GM12878 (cell line): ENCODE measurements at regions not wholly inside any gene's neighbourhood (a gene's known extent, or its start where the extent isn't known, plus 50 kb on each side); places are given as distances from the start of the nearest gene placed in this dataset.

Experiments
- ATAC-seq: fragments of 200-7000 bp; cut with Tn5 transposase; 3 replicates; pipeline ENCODE4 v1.9.1; 2020; ENCODE audit warnings: mild to moderate bottlenecking, moderate library complexity
- BruUV-seq: library from RNA; stranded (reverse); fragments of 400-500 nt; replicated peaks from 2 replicates; lab custom pipeline; 2021; lab: Mats Ljungman, UMichigan
- CTCF ChIA-PET: fragments of 300-600 bp; sonication (Branson Sonifier 250); formaldehyde crosslinking; extraction: SDS; loops from one replicate; lab custom pipeline; 2021; ENCODE audit warnings: inconsistent platforms; lab: Yijun Ruan, JAX
- POLR2A ChIA-PET: fragments of 350-600 bp; formaldehyde crosslinking; extraction: SDS; loops from one replicate; lab custom pipeline; 2021; ENCODE audit warnings: inconsistent platforms; lab: Charles Lee
- RAD21 ChIA-PET: fragments of 300-600 bp; sonication (Branson Sonifier 250); formaldehyde crosslinking; loops from one replicate; lab custom pipeline; 2023; ENCODE audit warnings: antibody characterized with exemption; ENCODE audit not compliant: unreplicated experiment; lab: Charles Lee
- SMC1A ChIA-PET: fragments of 300-600 bp; sonication (Branson Sonifier 250); formaldehyde crosslinking; loops from one replicate; lab custom pipeline; 2023; ENCODE audit not compliant: unreplicated experiment, uncharacterized antibody; lab: Charles Lee
- DNase-seq: peaks from one replicate; pipeline ENCODE4 v3.0.0-alpha.2; 2011; ENCODE audit warnings: low read depth, low spot score
- FAIRE-seq: peaks from 3 replicates; lab custom pipeline; 2011; peaks lifted over from hg19 to GRCh38; lab: Jason Lieb, UNC
- H2AFZ ChIP-seq: 2 replicates; pipeline ENCODE4 v1.6.0; 2011; ENCODE audit warnings: low read depth, low read length, control low read depth; ENCODE audit not compliant: control insufficient read depth
- H3K27ac ChIP-seq: 2 replicates; pipeline ENCODE4 v1.5.1; 2011; ENCODE audit warnings: control low read depth; ENCODE audit not compliant: control insufficient read depth, insufficient read depth
- H3K27me3 ChIP-seq, 2 experiments: replicated peaks in 1 of 2; 2 replicates each; pipeline versions ENCODE4 v1.6.0 to v1.6.1; 2011; ENCODE audit warnings: low read length in 1 of 2; ENCODE audit not compliant: control insufficient read depth in 2 of 2, insufficient read depth in 2 of 2
- H3K36me3 ChIP-seq, 2 experiments: 2 replicates each; pipeline ENCODE4 v1.5.1; 2011; ENCODE audit warnings: low read length in 1 of 2; ENCODE audit not compliant: control insufficient read depth in 2 of 2, insufficient read depth in 2 of 2
- H3K4me1 ChIP-seq: 2 replicates; pipeline ENCODE4 v1.6.1; 2011; ENCODE audit warnings: mild to moderate bottlenecking, low read length, moderate library complexity, mixed read lengths; ENCODE audit not compliant: control insufficient read depth, insufficient read depth
- H3K4me2 ChIP-seq: 2 replicates; pipeline ENCODE4 v1.6.0; 2011; ENCODE audit warnings: control low read depth; ENCODE audit not compliant: control insufficient read depth, insufficient read depth
- H3K4me3 ChIP-seq: fragments of 200-600 bp; sonication (generic); 2 replicates; pipeline ENCODE4 v1.5.1; 2016
- H3K79me2 ChIP-seq: 2 replicates; pipeline ENCODE4 v1.6.0; 2011; ENCODE audit warnings: low read length; ENCODE audit not compliant: control insufficient read depth, insufficient read depth
- H3K9ac ChIP-seq: 2 replicates; pipeline ENCODE4 v1.8.0; 2011; ENCODE audit warnings: low read length, control low read depth, mixed read lengths; ENCODE audit not compliant: control insufficient read depth, insufficient read depth
- H3K9me3 ChIP-seq: replicated peaks from 3 replicates; pipeline ENCODE4 v1.5.1; 2011; ENCODE audit warnings: mild to moderate bottlenecking, low read length; ENCODE audit not compliant: control insufficient read depth, insufficient read depth
- H4K20me1 ChIP-seq: 2 replicates; pipeline ENCODE4 v1.6.0; 2011; ENCODE audit not compliant: control insufficient read depth, insufficient read depth
- CBFB ChIP-seq: IDR thresholded peaks from 2 replicates; pipeline ENCODE4 v1.6.1; 2016; ENCODE audit warnings: antibody characterized with exemption, low read depth
- FOXK2 ChIP-seq: fragments of 450-650 bp; IDR thresholded peaks from 2 replicates; pipeline ENCODE4 v1.6.1; 2017; ENCODE audit warnings: mild to moderate bottlenecking, moderate library complexity
- HCFC1 ChIP-seq: fragments of 150-350 bp; IDR thresholded peaks from 2 replicates; pipeline ENCODE4 v1.6.1; 2014; ENCODE audit warnings: low read length
- IKZF1 ChIP-seq: fragments of 450-650 bp; conservative IDR thresholded peaks from 2 replicates; pipeline ENCODE4 v1.6.1; 2017; ENCODE audit warnings: antibody characterized with exemption, mild to moderate bottlenecking
- KDM1A ChIP-seq: fragments of 200-600 bp; sonication (generic); IDR thresholded peaks from 2 replicates; pipeline ENCODE4 v1.6.1; 2016; ENCODE audit warnings: borderline replicate concordance
- NFIC ChIP-seq: IDR thresholded peaks from 2 replicates; pipeline ENCODE4 v1.6.1; 2012; ENCODE audit warnings: low read depth, mild to moderate bottlenecking, inconsistent platforms, low read length, moderate library complexity
- RUNX3 ChIP-seq: IDR thresholded peaks from 2 replicates; pipeline ENCODE4 v1.6.1; 2012; ENCODE audit warnings: low read length, inconsistent platforms
- SREBF1 ChIP-seq: IDR thresholded peaks from 2 replicates; pipeline ENCODE4 v1.6.1; 2012; ENCODE audit warnings: mild to moderate bottlenecking, low read length
- WGBS: methylation state at CpG from one replicate; pipeline ENCODE4 v1.1.6; 2016; ENCODE audit warnings: low lambda C conversion rate; ENCODE audit not compliant: insufficient replicate concordance, insufficient coverage; ENCODE audit errors: missing lambda C conversion rate; 5-methylcytosine and 5-hydroxymethylcytosine counted together
- in situ Hi-C: fragments of 300-500 bp; cut with MboI; formaldehyde crosslinking; loops from 9 replicates; pipeline ENCODE4 v1.14.3; 2018; ENCODE audit warnings: mixed read lengths
- intact Hi-C: fragments of 100-400 bp; cut with micrococcal nuclease; formaldehyde crosslinking; loops from one replicate; pipeline ENCODE4 v1.14.2; 2022; ENCODE audit not compliant: unreplicated experiment
- TF ChIP-seq, protein P1 (sequence below): fragments of 150-350 bp; IDR thresholded peaks from 2 replicates; pipeline ENCODE4 v1.6.1; 2016; ENCODE audit warnings: low read depth, low read length
- TF ChIP-seq, protein P2 (sequence below): fragments of 450-650 bp; IDR thresholded peaks from 2 replicates; pipeline ENCODE4 v1.6.1; 2016; ENCODE audit warnings: mild to moderate bottlenecking, moderate library complexity, borderline replicate concordance

DNA sequence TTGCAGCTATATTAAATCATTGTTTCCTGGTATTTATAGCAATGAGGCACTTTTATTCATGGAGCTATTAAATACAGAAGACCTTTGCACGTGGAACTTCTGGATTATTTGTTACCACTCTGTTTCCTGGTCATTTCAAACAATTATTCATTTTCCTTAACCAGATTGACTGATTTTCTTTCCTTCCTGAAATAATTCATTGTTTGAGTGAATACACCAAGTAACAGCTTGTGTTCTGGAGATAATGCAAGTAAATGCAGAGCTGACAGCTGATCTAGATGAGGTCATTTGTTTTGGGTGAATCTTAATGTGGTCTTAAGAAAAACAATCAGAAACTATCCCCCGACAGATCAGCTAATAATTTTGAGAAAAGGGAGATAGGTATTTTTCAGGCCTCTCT lies 497.7 kb downstream of the KIF20B start:
- no peak for FAIRE-seq
- no peaks in the 10 kb centered on the region for H3K36me3 ChIP-seq
- H3K9ac ChIP-seq = no peak overlapping the region
- H3K27ac ChIP-seq = no peak overlapping the region
- WGBS = 0% methylated on average over 2 of the region's 2 CpGs
- RAD21 ChIA-PET = no interaction called here
- POLR2A ChIA-PET = no interaction called here
- no peaks in the 10 kb centered on the region for H3K9me3 ChIP-seq
- intact Hi-C loops (no loop called here), in situ Hi-C loops (no loop called here)
- no peaks in the 10 kb centered on the region for H4K20me1 ChIP-seq
- H3K4me3 ChIP-seq = no peak overlapping the region
- ATAC-seq = peak; percentile 77
- no peak overlapping the region for H3K4me2 ChIP-seq
- H3K27me3 ChIP-seq = no peaks in the 10 kb centered on the region
- CTCF ChIA-PET = interaction anchor here (1.2 kb wide), 1 partner anchor 27 kb away, joined by 4 read pairs; no protein-coding TSS in a partner anchor
- no peaks in the 10 kb centered on the region for H3K4me1 ChIP-seq
- DNase-seq = no peak
- no TSS peak for BruUV-seq
- SMC1A ChIA-PET = interaction anchor here (1.1 to 1.5 kb wide), 3 partner anchors 10 to 331 kb away, joined by 3 read pairs; no protein-coding TSS in a partner anchor
- H3K79me2 ChIP-seq = no peaks in the 10 kb centered on the region
- TF ChIP-seq KDM1A (no peak), FOXK2 (no peak), IKZF1 (no peak), RUNX3 (peak; percentile 20; the same call in 1 of the 2 replicates), CBFB (0 out of 2 replicates have a peak, but pooled peaks have one; percentile 21), NFIC (peak; percentile 27; the same call in 1 of the 2 replicates), HCFC1 (no peak), SREBF1 (no peak)
- TF ChIP-seq, protein P1, sequence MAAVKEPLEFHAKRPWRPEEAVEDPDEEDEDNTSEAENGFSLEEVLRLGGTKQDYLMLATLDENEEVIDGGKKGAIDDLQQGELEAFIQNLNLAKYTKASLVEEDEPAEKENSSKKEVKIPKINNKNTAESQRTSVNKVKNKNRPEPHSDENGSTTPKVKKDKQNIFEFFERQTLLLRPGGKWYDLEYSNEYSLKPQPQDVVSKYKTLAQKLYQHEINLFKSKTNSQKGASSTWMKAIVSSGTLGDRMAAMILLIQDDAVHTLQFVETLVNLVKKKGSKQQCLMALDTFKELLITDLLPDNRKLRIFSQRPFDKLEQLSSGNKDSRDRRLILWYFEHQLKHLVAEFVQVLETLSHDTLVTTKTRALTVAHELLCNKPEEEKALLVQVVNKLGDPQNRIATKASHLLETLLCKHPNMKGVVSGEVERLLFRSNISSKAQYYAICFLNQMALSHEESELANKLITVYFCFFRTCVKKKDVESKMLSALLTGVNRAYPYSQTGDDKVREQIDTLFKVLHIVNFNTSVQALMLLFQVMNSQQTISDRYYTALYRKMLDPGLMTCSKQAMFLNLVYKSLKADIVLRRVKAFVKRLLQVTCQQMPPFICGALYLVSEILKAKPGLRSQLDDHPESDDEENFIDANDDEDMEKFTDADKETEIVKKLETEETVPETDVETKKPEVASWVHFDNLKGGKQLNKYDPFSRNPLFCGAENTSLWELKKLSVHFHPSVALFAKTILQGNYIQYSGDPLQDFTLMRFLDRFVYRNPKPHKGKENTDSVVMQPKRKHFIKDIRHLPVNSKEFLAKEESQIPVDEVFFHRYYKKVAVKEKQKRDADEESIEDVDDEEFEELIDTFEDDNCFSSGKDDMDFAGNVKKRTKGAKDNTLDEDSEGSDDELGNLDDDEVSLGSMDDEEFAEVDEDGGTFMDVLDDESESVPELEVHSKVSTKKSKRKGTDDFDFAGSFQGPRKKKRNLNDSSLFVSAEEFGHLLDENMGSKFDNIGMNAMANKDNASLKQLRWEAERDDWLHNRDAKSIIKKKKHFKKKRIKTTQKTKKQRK = no peak
- TF ChIP-seq, protein P2, sequence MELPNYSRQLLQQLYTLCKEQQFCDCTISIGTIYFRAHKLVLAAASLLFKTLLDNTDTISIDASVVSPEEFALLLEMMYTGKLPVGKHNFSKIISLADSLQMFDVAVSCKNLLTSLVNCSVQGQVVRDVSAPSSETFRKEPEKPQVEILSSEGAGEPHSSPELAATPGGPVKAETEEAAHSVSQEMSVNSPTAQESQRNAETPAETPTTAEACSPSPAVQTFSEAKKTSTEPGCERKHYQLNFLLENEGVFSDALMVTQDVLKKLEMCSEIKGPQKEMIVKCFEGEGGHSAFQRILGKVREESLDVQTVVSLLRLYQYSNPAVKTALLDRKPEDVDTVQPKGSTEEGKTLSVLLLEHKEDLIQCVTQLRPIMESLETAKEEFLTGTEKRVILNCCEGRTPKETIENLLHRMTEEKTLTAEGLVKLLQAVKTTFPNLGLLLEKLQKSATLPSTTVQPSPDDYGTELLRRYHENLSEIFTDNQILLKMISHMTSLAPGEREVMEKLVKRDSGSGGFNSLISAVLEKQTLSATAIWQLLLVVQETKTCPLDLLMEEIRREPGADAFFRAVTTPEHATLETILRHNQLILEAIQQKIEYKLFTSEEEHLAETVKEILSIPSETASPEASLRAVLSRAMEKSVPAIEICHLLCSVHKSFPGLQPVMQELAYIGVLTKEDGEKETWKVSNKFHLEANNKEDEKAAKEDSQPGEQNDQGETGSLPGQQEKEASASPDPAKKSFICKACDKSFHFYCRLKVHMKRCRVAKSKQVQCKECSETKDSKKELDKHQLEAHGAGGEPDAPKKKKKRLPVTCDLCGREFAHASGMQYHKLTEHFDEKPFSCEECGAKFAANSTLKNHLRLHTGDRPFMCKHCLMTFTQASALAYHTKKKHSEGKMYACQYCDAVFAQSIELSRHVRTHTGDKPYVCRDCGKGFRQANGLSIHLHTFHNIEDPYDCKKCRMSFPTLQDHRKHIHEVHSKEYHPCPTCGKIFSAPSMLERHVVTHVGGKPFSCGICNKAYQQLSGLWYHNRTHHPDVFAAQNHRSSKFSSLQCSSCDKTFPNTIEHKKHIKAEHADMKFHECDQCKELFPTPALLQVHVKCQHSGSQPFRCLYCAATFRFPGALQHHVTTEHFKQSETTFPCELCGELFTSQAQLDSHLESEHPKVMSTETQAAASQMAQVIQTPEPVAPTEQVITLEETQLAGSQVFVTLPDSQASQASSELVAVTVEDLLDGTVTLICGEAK = no peak
- TF ChIP-seq, all 136 proteins: peak for 3
- no peak overlapping the region for H2AFZ ChIP-seq
